H9 (cell line): ENCODE measurements at regions not wholly inside any gene's neighbourhood (a gene's known extent, or its start where the extent isn't known, plus 50 kb on each side); places are given as distances from the start of the nearest gene placed in this dataset.

Experiments
- DNase-seq: peaks from one replicate; pipeline ENCODE4 v3.0.0-alpha.2; 2017
- H2AFZ ChIP-seq: one replicate; pipeline ENCODE4 v1.6.1; 2013; ENCODE audit warnings: mild to moderate bottlenecking, low read length, control low read depth, moderate library complexity
- H2AK5ac ChIP-seq: 2 replicates; pipeline ENCODE4 v1.6.1; 2013; ENCODE audit warnings: low read length, control low read depth, mixed read lengths; ENCODE audit not compliant: insufficient read length
- H2BK120ac ChIP-seq: one replicate; pipeline ENCODE4 v1.6.1; 2013; ENCODE audit warnings: low read depth, mild to moderate bottlenecking, low read length, control low read depth, inconsistent platforms; ENCODE audit not compliant: poor library complexity, severe bottlenecking
- H2BK12ac ChIP-seq: 2 replicates; pipeline ENCODE4 v1.6.1; 2013; ENCODE audit warnings: low read length, control low read depth, mixed read lengths, low read depth; ENCODE audit not compliant: insufficient read length
- H2BK15ac ChIP-seq: 2 replicates; pipeline ENCODE4 v1.6.1; 2013; ENCODE audit warnings: low read depth, low read length, control low read depth
- H2BK20ac ChIP-seq: one replicate; pipeline ENCODE4 v1.6.1; 2013; ENCODE audit warnings: low read depth, mild to moderate bottlenecking, low read length, control low read depth, inconsistent platforms; ENCODE audit not compliant: poor library complexity, severe bottlenecking
- H2BK5ac ChIP-seq: 2 replicates; pipeline ENCODE4 v1.6.1; 2013; ENCODE audit warnings: low read length, control low read depth, mixed read lengths; ENCODE audit not compliant: insufficient read length
- H3K14ac ChIP-seq: 2 replicates; pipeline ENCODE4 v1.6.1; 2013; ENCODE audit warnings: low read length, control low read depth; ENCODE audit not compliant: insufficient read depth
- H3K18ac ChIP-seq: 2 replicates; pipeline ENCODE4 v1.6.1; 2013; ENCODE audit warnings: low read depth, mild to moderate bottlenecking, mixed read lengths, low read length, control low read depth; ENCODE audit not compliant: insufficient read length
- H3K23ac ChIP-seq: 2 replicates; pipeline ENCODE4 v1.6.1; 2013; ENCODE audit warnings: low read length, control low read depth, mixed read lengths, low read depth; ENCODE audit not compliant: insufficient read length
- H3K23me2 ChIP-seq: 2 replicates; pipeline ENCODE4 v1.6.1; 2013; ENCODE audit warnings: low read depth, mild to moderate bottlenecking, mixed read lengths, low read length, control low read depth; ENCODE audit not compliant: insufficient read length, poor library complexity, severe bottlenecking
- H3K27ac ChIP-seq: 2 replicates; pipeline ENCODE4 v1.5.1; 2013; ENCODE audit warnings: low read length, control low read depth, mixed read lengths, low read depth; ENCODE audit not compliant: insufficient read length
- H3K27me3 ChIP-seq: 2 replicates; pipeline ENCODE4 v1.6.1; 2013; ENCODE audit warnings: low read length, control low read depth, inconsistent platforms; ENCODE audit not compliant: insufficient read depth
- H3K4ac ChIP-seq: 2 replicates; pipeline ENCODE4 v1.6.1; 2013; ENCODE audit warnings: low read depth, mild to moderate bottlenecking, control low read depth, inconsistent platforms, low read length, moderate library complexity
- H3K4me1 ChIP-seq: 2 replicates; pipeline ENCODE4 v1.6.1; 2013; ENCODE audit warnings: low read length, control low read depth, inconsistent platforms; ENCODE audit not compliant: insufficient read depth
- H3K4me2 ChIP-seq: 2 replicates; pipeline ENCODE4 v1.6.1; 2013; ENCODE audit warnings: low read length, control low read depth, mixed read lengths; ENCODE audit not compliant: insufficient read length, insufficient read depth
- H3K56ac ChIP-seq: 2 replicates; pipeline ENCODE4 v1.6.1; 2013; ENCODE audit warnings: low read depth, mild to moderate bottlenecking, mixed read lengths, low read length, control low read depth; ENCODE audit not compliant: insufficient read length
- H3K79me1 ChIP-seq: 2 replicates; pipeline ENCODE4 v1.6.1; 2013; ENCODE audit warnings: low read depth, mild to moderate bottlenecking, moderate library complexity, low read length, control low read depth, inconsistent platforms; ENCODE audit not compliant: insufficient read depth, poor library complexity, severe bottlenecking
- H3K79me2 ChIP-seq: 2 replicates; pipeline ENCODE4 v1.6.1; 2013; ENCODE audit warnings: low read length, control low read depth, inconsistent platforms; ENCODE audit not compliant: insufficient read depth
- H3K9ac ChIP-seq: 2 replicates; pipeline ENCODE4 v1.6.1; 2013; ENCODE audit warnings: low read length, control low read depth, mixed read lengths; ENCODE audit not compliant: insufficient read length; ENCODE audit errors: extremely low read depth
- H3K9me3 ChIP-seq: one replicate; pipeline ENCODE4 v1.6.1; 2013; ENCODE audit warnings: low read depth, low read length, inconsistent platforms; ENCODE audit not compliant: control insufficient read depth
- H3T11ph ChIP-seq: one replicate; pipeline ENCODE4 v1.6.1; 2013; ENCODE audit warnings: mild to moderate bottlenecking, low read length, control low read depth, inconsistent platforms
- H4K20me1 ChIP-seq: one replicate; pipeline ENCODE4 v1.6.1; 2013; ENCODE audit not compliant: control insufficient read depth, insufficient read length, insufficient read depth
- H4K5ac ChIP-seq: 2 replicates; pipeline ENCODE4 v1.6.1; 2013; ENCODE audit warnings: low read depth, mild to moderate bottlenecking, mixed read lengths, low read length, control low read depth; ENCODE audit not compliant: insufficient read length
- H4K8ac ChIP-seq: replicated peaks from 2 replicates; pipeline ENCODE4 v1.6.1; 2013; ENCODE audit warnings: low read length, control low read depth, mixed read lengths, low read depth; ENCODE audit not compliant: insufficient read length
- H4K91ac ChIP-seq: 2 replicates; pipeline ENCODE4 v1.6.1; 2013; ENCODE audit warnings: low read depth, mild to moderate bottlenecking, moderate library complexity, mixed read lengths, low read length, control low read depth; ENCODE audit not compliant: insufficient read length
- H3K27ac Mint-ChIP-seq, 3 experiments: 2 replicates in 2 of 3; 3 replicates in 1 of 3; pipeline ENCODE4 v1.8.0; 2020 to 2021; ENCODE audit warnings: mixed read lengths in 3 of 3, mild to moderate bottlenecking in 1 of 3, moderate library complexity in 1 of 3
- H3K27me3 Mint-ChIP-seq: 2 replicates; pipeline ENCODE4 v1.8.0; 2021; ENCODE audit warnings: low read depth, mild to moderate bottlenecking, moderate library complexity, mixed read lengths
- H3K36me3 Mint-ChIP-seq, 3 experiments: 2 replicates in 2 of 3; 3 replicates in 1 of 3; pipeline ENCODE4 v1.8.0; 2020 to 2021; ENCODE audit warnings: low read depth in 3 of 3, mixed read lengths in 3 of 3; ENCODE audit not compliant: insufficient read depth in 1 of 3
- H3K4me1 Mint-ChIP-seq, 2 experiments: 2 replicates each; pipeline ENCODE4 v1.8.0; 2020; ENCODE audit warnings: mixed read lengths in 2 of 2
- H3K4me3 Mint-ChIP-seq, 2 experiments: 2 replicates in 1 of 2; 3 replicates in 1 of 2; pipeline ENCODE4 v1.8.0; 2020 to 2021; ENCODE audit warnings: mild to moderate bottlenecking in 2 of 2, mixed read lengths in 2 of 2, moderate library complexity in 1 of 2
- H3K9me3 Mint-ChIP-seq, 2 experiments: 2 replicates in 1 of 2; 3 replicates in 1 of 2; pipeline ENCODE4 v1.8.0; 2020; ENCODE audit warnings: mild to moderate bottlenecking in 2 of 2, mixed read lengths in 2 of 2, moderate library complexity in 1 of 2
- WGBS: extraction: QIAGEN DNeasy Blood & Tissue Kit; methylation state at CpG from one replicate; pipeline ENCODE4 v1.1.7; 2013; ENCODE audit warnings: missing lambda C conversion rate, low lambda C conversion rate, mixed read lengths; ENCODE audit not compliant: insufficient read length; ENCODE audit errors: extremely low coverage; 5-methylcytosine and 5-hydroxymethylcytosine counted together
- TF ChIP-seq, protein P1 (sequence below): fragments of 200-600 bp; sonication (generic); conservative IDR thresholded peaks from 3 replicates; pipeline ENCODE4 v1.8.0; 2021; ENCODE audit warnings: antibody characterized with exemption, mild to moderate bottlenecking

DNA sequence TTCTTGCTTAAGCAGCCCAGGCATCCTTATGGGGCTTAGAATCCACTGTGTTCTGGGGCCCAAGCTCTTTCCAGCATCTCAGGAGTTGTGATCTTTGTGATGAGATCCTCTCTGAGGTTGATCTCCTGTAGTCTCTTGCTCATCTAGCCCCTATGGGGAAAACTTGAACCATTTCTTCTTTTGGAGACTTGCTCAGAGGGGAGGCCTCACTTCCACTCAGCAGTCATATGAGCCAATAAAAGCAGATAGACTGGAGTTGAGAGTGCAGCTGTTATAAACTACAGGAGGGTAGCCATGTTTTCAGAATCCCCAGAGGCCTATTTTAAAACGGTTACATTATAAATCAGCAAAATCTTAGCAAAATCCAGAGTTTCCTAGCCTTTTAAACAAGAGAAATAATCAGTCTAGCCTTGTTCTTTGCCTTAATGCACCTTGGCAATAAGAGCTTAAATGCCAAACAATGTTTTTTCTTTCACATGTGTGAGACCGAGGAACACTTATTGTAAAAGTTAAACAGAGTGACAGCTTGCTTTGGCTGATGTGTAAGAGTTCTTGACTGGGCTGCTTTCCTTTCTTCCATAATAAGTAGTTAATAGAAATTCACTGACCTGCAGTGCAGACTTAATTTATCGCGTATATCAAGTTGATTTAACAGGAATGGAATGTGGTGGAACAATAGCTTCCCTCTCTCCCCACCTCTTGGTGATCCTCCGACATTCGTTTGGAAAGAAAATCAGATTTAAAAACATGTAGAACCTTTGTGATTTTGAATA lies 168.3 kb downstream of the NEDD1 start:
- DNase-seq: no peak
- no peaks in the 10 kb centered on the region for H3K27me3 ChIP-seq

More for the DNA sequence above, 168.3 kb downstream of the NEDD1 start:
- no peak overlapping the region for H2BK12ac ChIP-seq
- WGBS: no CpG with 5 or more reads among the region's 6 CpGs
- no peak overlapping the region for H3K23ac ChIP-seq
- no peak overlapping the region for H3K4me2 ChIP-seq
- H3K79me2 ChIP-seq: no peaks in the 10 kb centered on the region
- H2BK120ac ChIP-seq: no peak overlapping the region
- no peak overlapping the region for H3K14ac ChIP-seq
- no peaks in the 10 kb centered on the region for H3K23me2 ChIP-seq
- H3K79me1 ChIP-seq: no peaks in the 10 kb centered on the region
- no peak overlapping the region for H2BK5ac ChIP-seq
- Mint-ChIP-seq H3K27ac (peak overlapping the region in 2 of 3 experiments; percentile 15 to 90; a peak in 2 of 7 replicates), H3K4me1 (peaks cover 15 to 16% of the 10 kb centered on the region in 2 experiments), H3K27me3 (no peaks in the 10 kb centered on the region), H3K9me3 (no peaks in the 10 kb centered on the region), H3K36me3 (no peaks in the 10 kb centered on the region), H3K4me3 (no peak overlapping the region)
- H4K20me1 ChIP-seq: no peaks in the 10 kb centered on the region
- no peak overlapping the region for H2BK15ac ChIP-seq
- no peak overlapping the region for H4K91ac ChIP-seq
- no peak overlapping the region for H4K5ac ChIP-seq
- no peaks in the 10 kb centered on the region for H3K9me3 ChIP-seq
- no peaks in the 10 kb centered on the region for H3K4me1 ChIP-seq
- H2AFZ ChIP-seq: no peak overlapping the region
- H2AK5ac ChIP-seq: no peak overlapping the region
- no peak overlapping the region for H3K56ac ChIP-seq
- H3K4ac ChIP-seq: no peak overlapping the region
- H4K8ac ChIP-seq: no peak overlapping the region
- no peak overlapping the region for H3K27ac ChIP-seq
- no peak overlapping the region for H3K18ac ChIP-seq
- H3K9ac ChIP-seq: no peak overlapping the region
- no peak overlapping the region for H2BK20ac ChIP-seq
- H3T11ph ChIP-seq: no peak overlapping the region
- TF ChIP-seq, protein P1, sequence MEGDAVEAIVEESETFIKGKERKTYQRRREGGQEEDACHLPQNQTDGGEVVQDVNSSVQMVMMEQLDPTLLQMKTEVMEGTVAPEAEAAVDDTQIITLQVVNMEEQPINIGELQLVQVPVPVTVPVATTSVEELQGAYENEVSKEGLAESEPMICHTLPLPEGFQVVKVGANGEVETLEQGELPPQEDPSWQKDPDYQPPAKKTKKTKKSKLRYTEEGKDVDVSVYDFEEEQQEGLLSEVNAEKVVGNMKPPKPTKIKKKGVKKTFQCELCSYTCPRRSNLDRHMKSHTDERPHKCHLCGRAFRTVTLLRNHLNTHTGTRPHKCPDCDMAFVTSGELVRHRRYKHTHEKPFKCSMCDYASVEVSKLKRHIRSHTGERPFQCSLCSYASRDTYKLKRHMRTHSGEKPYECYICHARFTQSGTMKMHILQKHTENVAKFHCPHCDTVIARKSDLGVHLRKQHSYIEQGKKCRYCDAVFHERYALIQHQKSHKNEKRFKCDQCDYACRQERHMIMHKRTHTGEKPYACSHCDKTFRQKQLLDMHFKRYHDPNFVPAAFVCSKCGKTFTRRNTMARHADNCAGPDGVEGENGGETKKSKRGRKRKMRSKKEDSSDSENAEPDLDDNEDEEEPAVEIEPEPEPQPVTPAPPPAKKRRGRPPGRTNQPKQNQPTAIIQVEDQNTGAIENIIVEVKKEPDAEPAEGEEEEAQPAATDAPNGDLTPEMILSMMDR: no peak
